ENCODE measurements at regions not wholly inside any gene's neighbourhood (a gene's known extent, or its start where the extent isn't known, plus 50 kb on each side); places are given as distances from the start of the nearest gene placed in this dataset.

DNA sequence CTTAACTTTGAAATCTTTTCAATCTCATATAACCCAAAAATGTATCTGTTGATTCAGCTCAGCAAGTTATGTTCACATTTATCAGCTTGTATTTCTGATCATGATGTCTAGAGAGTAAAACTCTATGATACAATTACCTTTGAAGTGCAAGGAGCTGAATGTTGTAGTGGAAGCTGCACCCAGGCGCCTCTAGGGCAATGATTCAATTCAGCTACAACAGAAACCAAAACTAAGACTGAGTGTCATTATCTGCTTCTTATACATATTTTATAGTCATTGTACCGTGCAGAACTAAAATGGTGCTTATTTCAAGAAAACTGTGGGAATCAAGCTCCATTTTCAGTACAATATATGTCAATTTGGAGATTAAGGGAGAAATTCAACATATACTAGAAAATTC lies 1237.5 kb downstream of the ZPLD1 start:
- no peak for DNase-seq

DNA sequence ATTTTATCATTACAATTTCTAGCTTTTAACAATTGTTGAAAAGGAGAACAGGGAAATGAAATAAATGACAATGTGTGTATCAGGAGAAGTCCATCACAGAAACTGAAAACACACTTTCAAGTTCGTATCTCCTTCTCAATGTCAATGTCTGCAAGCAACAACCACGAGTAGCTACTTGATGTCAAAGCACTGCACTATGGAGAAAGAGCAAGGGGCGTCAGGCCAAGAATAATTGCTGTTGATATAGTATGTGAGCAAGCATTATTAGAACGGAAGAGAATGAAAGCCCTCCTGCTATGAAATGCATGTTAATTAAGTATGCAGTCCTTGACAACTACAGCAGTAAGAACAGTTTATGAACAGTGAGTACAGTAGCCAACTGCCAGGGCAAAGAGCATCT lies 1250.1 kb downstream of the ZPLD1 start:
- DNase-seq, result no peak

DNA sequence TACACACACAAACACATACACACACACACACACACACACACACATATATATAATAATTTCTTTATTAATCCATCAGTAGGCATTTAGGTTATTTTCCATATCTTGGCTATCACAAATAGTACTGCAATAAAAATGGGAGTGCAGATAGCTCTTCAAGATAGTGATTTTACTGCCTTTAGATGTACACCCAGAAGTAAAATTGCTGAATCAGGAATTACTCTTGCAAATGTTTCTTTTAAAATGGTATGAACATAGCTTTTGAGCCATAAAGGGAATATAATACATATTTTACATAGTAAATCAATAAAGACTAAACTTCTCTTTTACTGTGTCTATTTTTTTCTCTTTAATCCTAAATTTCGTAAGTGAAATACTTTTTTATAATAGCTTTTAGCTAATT lies 1251.1 kb downstream of the ZPLD1 start:
- DNase-seq, result no peak

- DNase-seq, result no peak
Observed at GRCh38 chr3:103690536-103690935, 1255.7 kb downstream of the ZPLD1 start.

DNA sequence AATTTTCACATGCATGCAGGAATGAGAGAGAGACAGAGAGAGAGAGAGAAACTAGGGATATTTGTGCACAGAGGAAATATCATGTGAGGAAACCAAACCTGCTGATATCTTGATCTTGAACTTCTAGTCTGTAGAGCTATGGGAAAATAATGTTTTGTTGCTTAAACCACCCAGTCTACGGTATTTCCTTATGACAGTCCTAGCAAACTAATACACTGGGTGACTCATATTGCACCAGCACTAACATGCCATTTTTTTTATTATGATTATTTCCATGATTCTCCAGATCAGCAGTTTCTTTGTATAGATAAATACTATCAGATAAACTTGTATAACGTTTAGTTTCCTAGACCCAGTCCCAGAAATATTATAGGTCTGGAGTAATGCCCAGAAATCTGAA lies 1259.0 kb downstream of the ZPLD1 start:
- DNase-seq, result no peak

- DNase-seq, result no peak
Observed at GRCh38 chr3:103698646-103699045, 1263.8 kb downstream of the ZPLD1 start.

DNA sequence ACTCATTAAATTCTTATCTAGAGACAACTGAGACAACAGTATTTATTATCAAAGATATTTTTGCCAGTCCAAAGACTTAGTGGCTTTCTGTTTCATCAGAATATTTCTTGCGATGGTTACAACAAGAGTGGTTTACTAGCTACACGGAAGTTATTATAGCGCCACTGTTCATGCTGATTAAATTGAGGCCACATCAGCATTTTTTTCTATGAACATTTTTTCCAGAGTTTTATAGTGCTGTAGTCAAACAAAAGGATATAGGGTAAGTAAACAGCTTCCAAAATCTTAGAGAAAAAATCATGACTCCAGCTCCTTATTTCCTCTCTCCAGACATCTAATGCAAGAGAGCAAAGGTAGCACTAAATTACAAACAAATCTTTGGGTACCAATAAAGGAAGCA lies 1264.4 kb downstream of the ZPLD1 start:
- DNase-seq, result no peak

DNA sequence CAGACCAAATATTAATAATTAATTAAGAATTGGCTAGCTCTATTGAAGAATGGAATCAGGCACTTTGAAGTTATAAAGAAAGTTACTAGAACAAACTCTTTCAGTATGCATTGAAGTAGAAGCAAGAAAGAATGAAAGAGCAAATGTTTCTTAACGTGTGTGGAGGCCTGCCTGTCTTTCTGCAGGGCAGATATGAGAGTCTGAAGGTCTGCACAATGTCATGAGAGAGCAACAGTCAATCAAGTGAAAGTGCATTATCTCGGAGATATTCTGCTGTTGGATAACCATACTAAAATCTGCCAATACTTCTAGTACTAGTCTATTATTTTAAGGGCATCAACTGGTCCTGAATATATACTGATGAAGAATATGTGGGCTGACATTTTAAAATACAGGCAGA lies 1270.8 kb downstream of the ZPLD1 start:
- no peak for DNase-seq

GRCh38 chr3:103706671-103707070 lies 1271.9 kb downstream of the ZPLD1 start:
- DNase-seq, result no peak

GRCh38 chr3:103711670-103712069 lies 1276.9 kb downstream of the ZPLD1 start:
- DNase-seq, result no peak

DNA sequence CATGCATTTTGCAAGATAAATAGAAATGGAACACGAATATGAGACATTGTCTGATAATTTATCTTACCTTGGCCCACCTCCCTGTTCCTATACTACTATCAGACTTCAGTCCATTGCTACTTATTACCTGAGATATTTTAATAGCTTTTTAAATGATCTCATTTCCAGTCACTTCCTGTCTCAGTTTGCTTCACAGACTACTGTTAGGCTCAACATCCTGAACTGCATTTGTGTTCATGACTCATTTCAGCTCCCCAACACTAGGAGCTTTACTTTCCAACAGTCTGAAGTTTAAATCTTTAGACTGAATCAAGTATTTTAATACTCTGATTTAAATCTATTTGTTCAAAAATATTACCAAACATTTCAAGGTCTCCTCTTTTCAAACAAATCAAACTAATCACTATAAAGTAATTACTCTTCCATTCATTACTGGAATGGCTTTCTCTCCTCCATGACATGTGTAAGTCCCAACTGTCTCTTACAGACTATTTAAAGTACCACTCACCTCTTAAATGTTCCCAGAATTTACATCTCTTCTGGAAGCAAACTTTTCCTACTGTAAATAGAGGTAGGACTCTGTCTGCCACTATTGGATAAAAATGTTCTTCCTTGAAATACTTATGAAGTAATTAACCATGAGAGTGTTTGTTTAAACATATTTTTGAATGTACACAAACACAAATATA lies 1277.6 kb downstream of the ZPLD1 start:
- DNase-seq, result peak; percentile 49

DNA sequence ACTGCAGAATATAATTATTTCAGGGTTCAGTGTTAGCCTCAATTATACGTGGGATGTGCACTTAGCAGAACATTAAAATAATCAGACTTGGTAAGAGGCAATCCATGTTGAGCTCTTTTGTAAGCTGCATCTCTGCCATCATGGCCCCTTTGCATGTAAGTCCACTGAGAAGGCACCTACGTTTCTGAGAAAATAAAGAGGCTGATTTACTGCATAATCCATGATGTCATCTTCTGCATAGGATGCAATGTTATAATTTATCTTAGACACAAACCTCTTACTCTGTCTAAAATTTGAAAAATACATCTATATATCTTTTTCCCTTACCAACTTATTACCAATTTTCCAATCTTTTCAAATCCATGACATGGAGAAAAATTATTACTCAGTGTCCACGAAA lies 1294.7 kb downstream of the ZPLD1 start:
- no peak for DNase-seq

- DNase-seq, result no peak
Observed at GRCh38 chr3:103730744-103731143, 1295.9 kb downstream of the ZPLD1 start.

- DNase-seq, result no peak
Observed at GRCh38 chr3:103752986-103753385, 1318.2 kb downstream of the ZPLD1 start.

DNA sequence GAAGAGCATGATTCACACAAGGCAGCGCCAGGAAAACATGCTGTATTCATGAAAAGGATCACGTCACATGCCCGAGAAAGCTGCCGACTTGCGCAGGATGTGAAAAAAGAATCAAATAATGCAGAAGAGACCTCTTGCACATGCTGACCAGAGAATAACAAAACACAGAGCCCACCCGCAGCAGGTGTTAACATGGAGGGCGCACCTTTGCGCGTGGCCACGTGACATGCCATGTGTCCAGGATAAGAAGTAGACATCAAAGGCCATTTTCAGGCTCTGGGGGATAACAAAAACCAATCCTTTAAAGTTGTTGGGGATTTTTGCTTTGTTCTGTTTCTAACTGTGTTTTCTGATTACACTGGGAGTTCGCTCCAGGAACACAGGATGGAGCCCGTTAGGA lies 1332.8 kb downstream of the ZPLD1 start:
- DNase-seq, result no peak

- no peak for DNase-seq
Observed at GRCh38 chr3:103785017-103785416, 1350.2 kb downstream of the ZPLD1 start.

GRCh38 chr3:103785537-103785936 lies 1350.7 kb downstream of the ZPLD1 start:
- DNase-seq, result no peak

DNA sequence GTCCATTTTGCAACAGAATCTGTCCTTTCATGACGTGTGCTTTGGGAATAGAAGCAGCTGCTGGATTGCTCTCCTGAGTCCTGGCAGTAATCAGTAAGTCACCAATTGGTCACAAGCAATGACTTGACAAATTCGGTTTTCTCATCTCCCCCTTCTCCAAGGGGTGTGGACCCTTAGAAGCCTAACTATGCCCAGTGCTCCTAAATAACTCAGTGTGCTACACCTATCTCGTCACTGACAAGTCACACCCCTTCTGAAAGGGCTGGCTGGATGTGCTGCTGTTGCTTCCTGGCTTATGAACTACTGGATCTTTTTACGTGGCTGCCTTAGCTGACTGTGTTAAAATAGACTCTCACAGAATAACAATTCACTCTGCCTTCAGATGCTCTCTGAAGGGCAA lies 1351.5 kb downstream of the ZPLD1 start:
- no peak for DNase-seq

DNA sequence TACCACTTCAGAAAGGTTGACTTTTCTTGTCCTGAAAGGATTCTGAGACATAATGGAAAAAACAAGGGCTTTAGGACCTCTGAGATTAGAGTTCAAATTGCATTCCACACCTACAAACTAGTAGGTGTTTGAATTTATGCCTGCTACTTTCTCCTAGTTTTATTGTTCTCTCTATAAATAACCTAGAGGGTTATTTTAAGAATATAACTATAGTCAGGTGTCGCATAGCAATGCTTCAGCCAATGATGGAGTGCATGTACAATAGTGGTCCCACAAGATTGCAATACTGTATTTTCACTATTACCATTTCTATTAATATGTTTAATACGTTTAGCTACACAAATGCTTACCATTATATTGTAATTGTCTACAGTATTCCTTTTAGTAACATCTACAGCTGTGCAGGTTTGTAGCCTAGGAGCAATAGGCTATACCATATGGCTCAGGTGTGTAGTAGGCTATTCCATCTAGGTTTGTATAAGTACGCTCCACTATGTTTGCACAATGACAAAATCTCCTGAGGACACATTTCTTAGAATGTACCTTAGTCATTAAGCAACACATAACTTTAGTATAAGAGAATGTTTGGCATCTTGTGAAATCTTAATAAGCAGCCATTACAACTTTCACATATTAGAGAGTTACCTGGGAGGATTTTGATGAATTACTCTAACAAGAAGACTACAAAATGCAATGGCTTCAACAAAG lies 1352.5 kb downstream of the ZPLD1 start:
- DNase-seq, result no peak

DNA sequence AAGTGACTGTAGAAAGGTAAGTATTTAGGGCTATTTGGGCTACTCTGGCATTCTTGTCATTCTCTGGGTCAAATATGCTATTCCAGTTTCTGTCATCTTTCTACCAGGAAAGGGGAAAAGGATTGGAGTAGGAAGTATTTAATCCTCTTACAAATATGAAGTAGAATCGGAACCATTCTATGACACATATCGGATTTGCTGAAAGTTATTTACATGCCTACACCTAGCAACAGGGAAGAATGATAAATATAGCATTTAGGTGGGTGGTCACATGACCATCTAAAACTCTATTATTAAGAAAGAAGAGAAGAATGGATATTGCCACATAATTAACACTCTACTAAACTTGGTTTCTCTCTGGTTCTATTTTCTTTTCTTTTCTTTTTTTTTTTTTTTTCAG lies 1353.1 kb downstream of the ZPLD1 start:
- DNase-seq, result no peak

DNA sequence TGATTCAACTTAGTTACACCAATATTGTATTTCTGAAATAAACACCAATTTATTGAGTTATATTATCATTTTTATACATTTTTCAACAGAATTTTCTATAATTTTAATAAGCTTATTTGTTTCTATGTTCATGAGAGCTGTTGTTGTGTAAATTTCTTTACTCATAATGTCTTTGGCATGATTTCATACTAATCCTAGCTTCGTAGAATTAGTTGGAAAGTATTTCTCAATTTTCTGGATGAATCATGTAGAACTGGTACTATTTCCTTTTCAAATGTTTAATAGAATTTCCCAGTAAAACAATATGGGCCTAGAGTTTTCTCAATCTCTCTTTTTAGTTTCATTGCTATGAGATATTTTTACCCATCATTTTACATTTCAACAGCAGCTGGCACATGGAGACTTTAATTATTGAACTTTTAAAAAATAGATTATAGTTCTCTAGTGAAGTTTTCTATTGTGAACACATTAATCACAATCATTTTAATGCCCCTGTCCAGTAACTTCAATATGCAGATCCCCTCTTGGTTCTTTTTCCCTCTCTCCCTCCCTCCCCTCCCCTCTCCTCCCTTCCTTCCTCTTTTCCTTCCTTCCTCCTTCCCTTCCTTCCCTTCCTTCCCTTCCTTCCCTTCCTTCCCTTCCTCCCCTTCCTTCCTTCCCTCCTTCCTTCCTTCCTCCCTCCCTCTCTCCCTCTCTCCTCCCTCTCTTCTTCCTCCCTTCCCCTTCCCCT lies 1357.1 kb downstream of the ZPLD1 start:
- DNase-seq, result no peak

GRCh38 chr3:103794656-103795055 lies 1359.8 kb downstream of the ZPLD1 start:
- DNase-seq, result no peak

GRCh38 chr3:103796068-103796467 lies 1361.3 kb downstream of the ZPLD1 start:
- no peak for DNase-seq

GRCh38 chr3:103803787-103804186 lies 1369.0 kb downstream of the ZPLD1 start:
- DNase-seq, result no peak
